HG03280 (cell line): ENCODE measurements at regions not wholly inside any gene's neighbourhood (a gene's known extent, or its start where the extent isn't known, plus 50 kb on each side); places are given as distances from the start of the nearest gene placed in this dataset.

Experiments used
- ATAC-seq: cut with Tn5 transposase; IDR thresholded peaks from one replicate; pipeline ENCODE4 v1.9.1; 2021; ENCODE audit warnings: mild to moderate bottlenecking, moderate library complexity; ENCODE audit not compliant: unreplicated experiment

DNA sequence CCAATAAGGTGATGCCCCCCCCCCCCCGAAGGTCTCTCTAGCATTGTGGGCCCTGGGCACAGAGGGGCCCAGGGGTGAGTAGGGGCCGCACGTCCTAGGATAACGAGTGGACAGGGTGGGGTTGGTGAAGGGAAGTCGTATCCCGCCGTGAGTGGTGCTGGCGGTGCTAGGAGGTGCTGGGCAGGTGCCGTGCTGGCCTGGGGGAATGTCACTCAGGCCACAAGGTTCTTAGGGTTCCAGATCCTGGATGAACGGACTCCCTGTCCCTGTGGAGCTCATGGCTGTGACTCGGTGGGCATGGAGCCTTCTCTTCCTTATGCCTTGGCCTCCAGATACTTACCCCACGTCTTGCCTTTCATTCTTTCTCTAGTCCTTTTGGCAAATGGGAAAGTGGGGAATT lies 157.4 kb upstream of the SOX1 start:
- ATAC-seq, result no peak

DNA sequence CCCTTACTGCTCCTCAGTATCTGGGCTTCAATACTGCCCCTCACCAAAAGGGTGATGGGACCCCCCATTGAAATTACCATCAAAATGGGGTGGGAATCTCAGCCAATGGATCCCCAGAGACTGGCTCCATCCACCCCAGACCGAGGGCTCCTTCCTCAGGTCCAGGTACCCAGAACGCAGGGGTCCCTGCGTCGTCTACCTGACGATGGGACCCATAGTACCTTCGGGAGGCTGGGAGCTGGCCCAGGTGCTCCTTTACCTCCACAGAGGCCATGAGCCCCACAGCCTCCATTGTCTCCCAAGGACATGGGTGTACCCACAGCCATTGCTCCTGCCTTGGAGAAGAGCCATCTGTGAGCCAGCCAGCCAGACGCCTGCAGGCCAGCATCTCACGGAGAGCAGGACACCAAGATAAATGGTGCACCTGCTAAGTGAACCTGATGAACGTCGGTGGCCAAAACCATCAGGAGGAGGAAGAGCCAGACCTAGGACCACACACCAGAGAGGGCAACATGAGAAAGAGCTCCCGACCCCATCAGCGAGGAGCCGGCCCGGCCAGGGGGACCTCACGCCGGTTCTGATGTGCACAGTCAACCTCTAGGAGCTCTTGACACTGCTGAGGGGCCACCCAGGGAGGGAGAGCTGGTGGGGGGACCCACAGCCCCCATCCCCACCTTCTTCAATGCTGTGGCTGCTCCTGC lies 156.8 kb upstream of the SOX1 start:
- ATAC-seq, result no peak

DNA sequence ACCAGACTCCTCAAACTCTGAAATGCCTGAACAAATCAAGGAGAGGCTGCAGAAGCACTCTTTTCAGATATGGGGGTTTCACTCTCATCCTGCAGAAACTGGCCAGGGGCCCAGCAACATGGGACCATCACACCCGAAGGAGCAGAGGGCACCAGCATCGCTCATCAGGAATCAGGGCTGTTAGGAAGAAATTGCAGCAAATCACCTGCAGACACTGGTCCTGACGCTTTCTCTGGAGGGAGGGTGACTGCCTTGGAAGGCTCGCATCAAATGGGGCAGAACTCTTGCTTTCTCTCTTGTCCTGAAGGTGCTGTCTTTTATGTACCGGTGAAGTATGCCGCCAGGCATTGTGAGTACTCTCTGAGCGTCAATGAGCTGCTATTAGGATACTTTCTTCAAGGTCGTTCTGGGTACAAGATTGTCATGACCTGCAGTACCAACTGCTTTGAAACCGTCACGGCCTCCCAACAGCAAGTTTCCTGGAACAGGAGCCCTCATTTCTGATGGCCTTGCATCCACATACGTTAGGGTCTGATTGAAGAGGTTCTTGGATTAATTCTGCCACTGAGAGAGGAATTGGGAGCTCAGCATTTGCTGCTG lies 155.7 kb upstream of the SOX1 start:
- ATAC-seq, result no peak

DNA sequence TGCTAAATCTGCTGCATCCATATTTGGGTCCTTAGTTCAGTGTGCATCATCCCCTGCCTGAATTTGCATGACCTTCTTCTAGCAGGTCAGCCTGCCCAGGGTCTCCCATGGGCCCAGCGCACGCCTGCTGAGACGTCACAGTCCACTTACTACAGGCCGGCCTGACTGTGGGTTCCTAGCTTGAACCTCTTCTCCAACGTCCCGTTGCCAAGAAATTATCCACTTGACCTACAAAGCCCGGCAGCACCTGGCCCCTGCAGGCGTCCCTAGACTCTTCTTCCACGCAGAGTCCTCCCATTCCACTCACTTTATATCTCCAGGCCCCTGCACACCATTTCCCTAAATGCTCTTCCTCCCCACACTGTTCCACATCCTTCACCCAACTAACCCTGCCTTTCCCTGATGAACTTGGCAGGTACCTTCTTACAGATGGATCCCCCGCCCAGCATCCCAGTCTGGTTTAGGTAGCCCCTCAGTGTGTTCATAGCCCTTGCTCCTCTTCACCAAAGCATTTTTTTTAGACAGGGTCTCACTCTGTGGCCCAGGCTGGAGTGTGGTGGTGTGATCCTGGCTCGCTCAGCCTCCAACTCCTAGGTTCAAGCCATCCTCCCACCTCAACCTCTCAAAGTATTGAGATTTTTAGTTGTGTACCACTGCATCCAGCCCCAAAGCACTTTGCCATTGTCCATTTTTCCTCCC lies 155.0 kb upstream of the SOX1 start:
- no peak for ATAC-seq

DNA sequence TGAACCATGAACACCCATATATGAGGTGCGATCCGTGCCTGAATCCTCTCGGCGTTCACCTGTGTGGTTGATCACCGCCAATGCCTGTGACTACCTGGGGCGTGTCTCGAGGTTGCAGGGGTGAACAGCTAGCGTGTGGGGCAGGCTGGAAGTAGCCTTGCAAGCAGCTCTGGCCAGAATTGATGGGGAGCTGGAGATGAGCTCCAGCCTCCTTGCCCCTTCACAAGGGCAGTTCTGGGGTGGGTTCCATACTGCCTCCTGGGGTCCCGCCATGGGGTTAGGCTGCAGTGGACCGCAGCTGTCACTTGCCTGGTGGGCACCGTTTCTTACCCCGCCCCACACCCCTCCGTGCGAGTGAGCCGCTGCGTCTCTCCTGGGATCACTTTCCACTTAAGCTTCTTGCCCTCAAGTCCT lies 154.5 kb upstream of the SOX1 start:
- no peak for ATAC-seq

DNA sequence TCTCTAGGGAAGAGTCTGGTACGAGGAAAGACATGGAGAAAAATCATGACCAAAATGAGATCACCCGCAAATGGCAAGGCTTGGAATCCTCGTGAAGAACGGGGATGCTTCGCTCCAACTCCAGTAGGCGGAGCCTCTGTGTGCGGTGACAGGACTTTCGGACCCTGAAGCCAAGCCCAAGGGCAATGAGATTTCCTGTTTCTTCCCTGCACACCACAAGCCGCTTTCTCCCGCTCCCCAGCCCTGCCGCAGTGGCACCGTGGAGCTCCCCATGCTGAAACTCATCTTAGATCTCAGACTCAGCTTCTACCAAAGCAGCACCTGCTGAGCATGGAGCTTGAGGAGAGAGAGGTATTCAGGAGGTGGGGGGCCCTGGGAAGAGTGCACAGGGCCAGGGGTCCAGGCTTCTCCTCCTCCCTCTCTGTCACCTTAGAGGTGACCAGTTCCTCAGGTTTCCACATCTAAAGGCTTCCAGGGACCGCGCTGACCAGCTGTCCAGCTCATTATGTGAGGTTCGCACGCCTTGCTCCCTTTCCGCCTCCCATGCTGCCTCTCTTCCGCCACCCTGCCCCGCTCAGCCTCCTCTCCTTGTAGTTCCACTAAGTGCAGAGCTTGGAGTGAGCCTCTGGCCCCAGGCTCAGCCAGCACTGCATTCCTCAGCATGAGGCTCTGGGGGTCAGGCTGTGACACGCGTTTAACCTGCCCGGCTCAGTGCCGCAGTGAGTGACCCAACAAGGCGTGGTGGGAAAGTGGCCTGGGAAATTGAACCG lies 153.8 kb upstream of the SOX1 start:
- no peak for ATAC-seq

DNA sequence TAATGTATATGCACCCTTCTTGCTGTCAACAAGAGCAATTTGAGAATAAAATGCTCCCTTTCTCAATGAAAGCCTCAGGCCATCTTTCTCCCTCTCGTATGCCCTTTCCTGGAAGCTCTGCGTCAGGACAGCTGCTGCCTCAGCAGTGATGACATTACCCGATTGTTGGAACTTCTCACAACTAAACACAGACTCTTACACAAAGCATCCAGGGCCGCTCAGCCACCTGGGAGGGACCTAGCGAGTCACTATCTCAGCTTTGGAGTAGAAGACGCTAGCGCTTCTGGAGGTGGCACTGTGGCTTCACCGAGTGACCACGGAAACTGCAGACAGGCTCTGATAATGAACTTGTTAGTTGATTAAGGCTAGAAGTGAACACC lies 153.2 kb upstream of the SOX1 start:
- ATAC-seq, result no peak

DNA sequence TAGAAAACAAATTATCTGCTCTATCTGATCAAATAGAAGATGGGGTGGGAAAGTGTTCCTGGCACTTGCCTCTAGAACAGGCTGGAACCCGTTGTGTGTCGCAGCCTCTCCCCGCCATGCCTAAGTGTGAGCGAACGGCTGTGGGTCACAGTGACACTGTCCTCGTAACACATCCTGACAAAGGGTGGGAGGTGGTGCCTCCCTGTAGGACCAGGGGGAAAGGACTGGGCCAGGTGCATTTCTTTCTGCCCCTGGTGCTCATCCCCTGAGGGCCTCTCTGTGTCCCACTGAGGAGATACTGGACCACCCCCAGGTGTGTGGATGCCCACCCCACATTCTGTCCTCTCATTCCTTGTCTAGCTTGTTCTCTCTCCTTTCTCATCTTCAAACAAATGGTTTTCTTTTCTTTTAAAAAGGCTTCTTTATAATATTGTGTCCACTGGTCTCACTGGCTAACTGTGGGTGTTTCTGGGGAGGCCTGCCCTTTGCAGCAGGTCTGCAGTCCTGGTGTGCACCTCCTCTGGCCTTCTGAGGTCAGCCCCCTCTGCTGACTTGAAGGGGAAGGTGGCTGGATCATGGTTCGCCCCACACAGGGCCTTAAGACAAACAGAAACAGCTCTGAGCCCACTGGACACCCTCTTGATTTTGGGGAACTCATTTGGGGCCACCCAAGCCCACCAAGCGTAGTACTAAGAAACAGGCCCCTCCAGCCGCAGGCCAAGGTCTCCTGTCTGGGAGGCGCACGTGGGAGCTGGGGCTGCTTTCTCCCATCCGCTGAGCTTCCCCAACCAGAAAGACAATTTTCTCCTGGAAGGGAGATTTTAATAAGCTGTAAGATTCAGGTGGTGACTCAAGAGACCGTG lies 152.5 kb upstream of the SOX1 start:
- no peak for ATAC-seq

DNA sequence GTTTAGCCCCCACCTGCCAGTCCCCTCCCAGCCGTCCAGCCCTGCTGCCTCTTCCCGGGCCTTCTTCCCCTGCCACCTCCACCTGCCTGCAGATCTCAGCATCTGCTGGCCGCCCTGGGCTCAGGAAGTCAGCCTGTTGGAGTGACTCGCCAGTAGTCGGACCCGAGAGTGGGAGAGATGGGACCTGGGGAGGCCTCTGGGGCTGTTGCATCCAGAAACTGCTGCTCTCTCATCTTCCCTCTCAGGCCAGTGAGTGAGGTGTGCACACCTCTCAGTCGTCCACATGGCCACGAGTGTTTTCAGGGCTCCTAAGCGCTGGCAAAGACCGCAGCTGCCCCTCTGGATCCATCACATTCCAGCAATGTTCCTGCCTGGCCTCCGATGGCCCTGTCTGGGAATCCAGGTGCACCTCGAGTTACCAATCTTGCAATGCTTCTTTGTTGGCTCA lies 151.8 kb upstream of the SOX1 start:
- no peak for ATAC-seq

DNA sequence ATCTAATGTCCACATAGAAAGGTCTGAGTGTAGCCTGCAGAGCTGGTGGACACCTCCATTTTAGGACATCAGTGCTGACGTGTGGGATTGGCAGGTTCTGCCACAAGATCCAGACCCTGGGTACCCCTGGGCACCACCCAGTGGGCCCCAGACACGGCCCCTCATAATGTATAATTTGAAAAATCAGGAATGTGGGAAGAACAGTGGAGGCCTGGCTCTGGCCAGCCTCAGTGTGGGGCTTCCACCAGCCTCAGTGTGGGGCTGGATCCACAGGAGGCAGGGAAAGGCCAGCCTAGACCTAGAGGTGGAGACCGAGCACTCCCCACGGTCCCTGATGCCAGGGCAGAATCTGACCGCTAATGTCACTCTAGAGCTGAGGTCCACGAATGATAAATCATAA lies 150.7 kb upstream of the SOX1 start:
- no peak for ATAC-seq

DNA sequence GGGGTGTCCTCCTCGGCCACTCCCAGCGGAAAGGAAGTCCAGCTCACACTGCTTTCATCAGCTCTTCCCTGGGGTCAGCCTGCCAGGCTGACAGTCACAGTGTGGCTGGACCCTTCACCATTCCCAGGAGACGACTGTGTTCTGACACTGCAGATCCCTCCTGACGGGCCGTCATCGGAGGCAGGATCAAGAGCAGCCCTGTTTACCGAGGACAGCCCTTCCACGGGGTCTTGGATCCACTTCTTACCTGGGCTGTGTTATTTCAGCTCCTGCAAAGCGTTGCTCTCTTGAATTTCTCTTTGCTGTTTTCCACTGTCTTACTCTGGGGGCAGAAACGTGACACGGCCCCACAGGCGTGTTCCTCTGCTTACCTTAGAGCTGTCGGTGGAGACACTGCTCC lies 149.9 kb upstream of the SOX1 start:
- no peak for ATAC-seq

DNA sequence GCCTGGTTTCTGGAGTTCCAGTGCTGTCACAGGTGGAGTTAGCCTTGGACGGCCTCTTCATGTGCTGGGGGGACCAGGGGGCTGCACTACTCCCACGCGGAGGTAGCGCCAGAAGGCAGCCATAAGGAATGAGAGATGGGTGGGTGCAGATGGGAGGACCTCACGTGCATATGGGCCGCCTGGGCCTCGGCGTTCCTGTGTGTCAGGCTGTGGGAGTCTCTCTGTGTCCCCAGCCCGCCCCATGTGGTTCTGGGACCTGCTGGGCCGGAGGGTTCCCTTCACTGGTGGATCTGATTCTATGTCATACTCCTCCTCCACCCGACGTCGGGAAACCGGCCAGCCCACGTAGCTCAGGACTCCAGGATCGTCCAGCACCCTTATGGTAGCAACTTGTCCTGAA lies 149.0 kb upstream of the SOX1 start:
- no peak for ATAC-seq

DNA sequence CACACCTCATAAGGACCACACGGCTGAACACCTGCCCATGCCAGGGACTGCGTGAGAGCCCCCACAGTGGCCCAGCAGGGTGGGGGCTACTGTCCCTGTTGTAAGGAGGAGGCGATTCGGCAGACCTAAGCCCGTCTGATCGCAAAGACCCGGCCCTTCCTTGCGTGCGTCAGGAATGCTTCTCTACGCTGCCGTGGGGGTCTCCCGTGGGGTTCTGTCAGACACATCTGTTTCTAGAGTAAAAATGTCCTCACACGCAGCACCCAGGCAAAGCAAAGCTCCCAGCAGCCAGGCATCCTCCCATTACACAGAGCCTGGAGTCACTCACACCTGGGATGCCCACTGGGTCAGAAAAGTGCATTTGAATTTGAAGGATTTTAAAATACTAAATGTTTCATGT lies 147.7 kb upstream of the SOX1 start:
- no peak for ATAC-seq

DNA sequence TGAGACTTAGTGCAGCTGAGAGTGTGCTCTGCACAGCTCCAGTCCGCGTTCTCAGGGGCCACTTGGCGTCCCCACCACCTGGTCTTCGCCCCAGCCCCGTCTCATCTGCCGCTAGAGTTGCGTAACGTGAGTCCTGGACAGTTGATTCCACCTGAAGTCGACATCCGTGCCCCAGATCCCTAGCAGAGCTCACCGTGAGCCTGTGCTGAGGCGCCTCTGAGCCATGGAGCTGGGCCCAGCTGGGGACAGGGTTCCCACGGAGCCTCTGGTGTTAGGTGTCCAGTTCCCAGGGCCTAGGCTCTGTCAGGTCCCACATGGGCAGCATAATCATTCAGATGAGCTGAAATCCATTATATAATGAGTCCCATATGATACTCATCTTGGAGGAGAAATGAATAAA lies 147.1 kb upstream of the SOX1 start:
- no peak for ATAC-seq

DNA sequence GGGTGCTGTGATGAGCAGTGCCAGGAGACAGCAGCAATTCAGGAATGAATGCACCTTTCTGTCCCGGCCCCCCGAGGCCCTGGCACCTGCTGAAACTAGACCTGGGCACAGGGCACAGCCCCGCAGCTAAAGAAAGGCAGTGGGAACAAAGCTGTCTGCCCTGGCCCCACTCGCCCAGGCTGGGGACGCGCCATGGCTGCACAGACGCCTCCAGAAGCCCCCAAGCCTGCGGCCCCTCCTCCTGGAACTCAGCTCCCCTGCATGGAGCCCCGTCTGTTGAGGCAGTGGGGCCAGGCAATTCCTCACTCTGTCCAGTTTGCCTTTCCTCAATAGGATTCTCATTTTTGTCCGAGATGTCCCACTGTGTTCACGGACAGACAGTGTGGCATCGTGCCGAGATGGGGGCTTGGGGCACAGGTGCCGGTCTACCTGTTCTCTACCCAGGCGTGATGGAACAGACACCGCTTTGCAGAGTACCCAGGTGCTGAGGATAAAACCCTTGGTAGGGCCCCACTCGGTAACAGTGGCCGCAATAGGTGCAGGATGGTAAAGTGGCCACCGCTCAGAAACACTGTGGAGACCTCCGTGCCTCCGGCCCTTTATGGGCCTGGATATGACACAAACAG lies 146.5 kb upstream of the SOX1 start:
- ATAC-seq, result no peak

DNA sequence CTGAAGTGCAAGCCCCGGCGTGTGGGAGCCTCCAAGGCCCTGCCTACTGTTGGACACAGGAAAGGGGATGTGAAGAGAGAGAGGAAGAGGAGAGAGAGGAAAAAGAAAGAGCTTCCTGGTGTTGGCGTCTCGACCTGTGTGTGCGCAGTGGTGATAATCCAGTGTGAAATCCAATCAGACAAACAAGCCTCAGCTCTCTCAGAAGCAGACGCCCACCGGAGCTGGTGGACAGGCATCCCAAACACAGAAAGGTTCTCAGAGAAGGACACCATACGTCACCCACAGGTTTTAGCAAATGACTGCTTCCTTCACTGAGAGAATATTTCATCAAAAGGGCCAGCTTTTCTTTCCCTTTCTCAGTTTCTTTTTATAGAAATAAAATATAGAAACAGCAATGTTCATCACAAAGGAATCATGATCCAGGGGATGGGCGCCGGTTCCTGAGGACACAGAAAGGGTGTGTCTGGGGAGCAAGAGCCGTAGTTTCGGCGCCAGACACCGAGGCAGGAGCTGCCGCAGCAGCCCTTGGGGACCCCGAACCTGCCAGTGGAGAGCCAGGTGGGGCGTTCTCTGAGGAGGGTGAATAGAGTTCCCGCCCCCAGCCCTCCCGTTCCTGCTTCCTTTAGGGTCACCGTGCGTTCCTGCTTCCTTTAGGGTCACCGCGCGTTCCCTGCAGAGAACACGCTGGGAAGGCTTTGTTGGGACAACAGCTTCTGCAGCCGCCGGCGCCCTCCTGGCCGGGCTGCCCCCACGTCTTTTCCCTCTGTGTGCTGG lies 145.8 kb upstream of the SOX1 start:
- no peak for ATAC-seq

DNA sequence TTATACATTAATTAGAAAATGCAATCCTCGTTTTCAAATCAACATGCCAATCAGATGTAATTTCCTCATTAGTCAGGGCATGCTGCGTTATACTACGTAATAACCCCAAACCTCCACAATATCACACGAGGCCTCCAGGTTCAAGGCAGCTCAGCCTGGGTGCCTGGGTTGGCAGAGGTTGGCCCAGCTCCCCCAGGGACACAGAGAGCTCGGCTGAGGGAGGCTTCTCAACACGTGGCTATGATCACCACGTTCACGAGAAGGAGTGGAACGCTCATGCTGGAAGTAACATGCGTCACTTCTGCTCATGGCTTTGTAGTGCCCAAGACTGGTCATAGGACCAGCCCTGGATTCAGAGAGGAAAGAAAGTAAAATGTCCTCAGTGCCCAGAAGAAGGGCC lies 144.9 kb upstream of the SOX1 start:
- no peak for ATAC-seq

DNA sequence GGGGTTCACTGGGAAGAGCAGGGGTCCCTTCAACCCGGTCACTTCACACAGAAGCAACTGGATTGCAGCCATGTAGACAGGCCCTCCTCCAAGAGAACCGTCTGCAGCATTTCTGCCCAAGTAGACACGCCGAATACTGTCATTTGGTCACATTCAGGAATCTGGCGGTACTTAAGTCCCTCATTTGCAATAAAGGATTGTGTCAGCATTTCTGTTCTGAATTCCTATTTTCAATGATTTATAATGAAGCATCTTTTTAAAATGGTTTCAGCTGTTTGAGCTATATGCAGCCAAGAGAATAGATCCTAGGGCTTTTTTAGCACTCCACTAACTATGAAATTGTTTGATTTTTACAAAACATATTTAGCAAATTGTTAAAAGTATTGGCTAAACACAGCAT lies 143.5 kb upstream of the SOX1 start:
- ATAC-seq, result no peak

DNA sequence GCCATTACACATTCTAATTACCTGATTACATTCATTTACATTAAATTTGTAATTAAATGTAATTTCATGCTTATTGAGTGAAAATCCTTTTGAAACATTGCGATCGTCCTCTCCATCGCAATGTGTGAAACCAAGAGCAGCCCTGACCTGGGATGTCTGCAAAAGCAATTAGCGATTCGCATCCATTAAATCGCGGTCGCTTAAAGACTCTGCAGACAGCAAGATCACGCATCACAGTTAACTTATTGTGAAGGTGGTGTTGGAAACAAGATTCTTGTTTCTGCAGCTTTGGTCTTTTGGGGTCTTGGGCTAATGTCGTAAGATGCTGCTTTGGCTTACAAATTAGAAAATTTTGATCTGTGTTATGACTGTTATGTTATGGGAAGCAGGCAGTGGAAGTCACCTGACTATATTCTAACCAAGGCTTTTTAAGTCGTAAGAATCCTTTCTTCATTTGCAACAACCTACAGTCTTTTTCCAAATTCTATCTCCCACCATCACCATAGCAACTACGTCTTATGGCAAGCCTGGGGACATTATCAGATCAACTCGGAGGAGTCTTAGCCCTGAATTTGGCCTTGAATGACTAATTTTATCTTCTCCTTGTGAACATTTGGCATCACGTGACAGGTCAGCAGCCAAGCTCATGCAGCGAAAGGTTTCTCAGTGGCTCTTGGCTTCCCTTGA lies 142.8 kb upstream of the SOX1 start:
- no peak for ATAC-seq
